Tibial artery (tissue), 4 donors: ENCODE measurements at regions not wholly inside any gene's neighbourhood (a gene's known extent, or its start where the extent isn't known, plus 50 kb on each side); places are given as distances from the start of the nearest gene placed in this dataset.

Experiments
- DNase-seq, 2 donors: peaks; one replicate each; pipeline ENCODE4 v3.0.0-alpha.2; 2019
- H3K27ac ChIP-seq, 2 donors: fragments of 200-600 bp; sonication (generic) in 1 of 2; 1 replicate in 1 of 2; 2 replicates in 1 of 2; pipeline ENCODE4 v1.5.1; 2018 to 2019; ENCODE audit warnings: mild to moderate bottlenecking in 1 of 2
- H3K27me3 ChIP-seq, 2 donors: fragments of 200-600 bp; sonication (generic) in 1 of 2; one replicate each; pipeline versions ENCODE4 v1.5.1 to v1.6.0; 2016 to 2019
- H3K36me3 ChIP-seq, 3 donors: fragments of 200-600 bp; sonication (generic) in 2 of 3; one replicate each; pipeline ENCODE4 v1.5.1; 2016 to 2019; ENCODE audit warnings: mild to moderate bottlenecking in 2 of 3
- H3K4me1 ChIP-seq, 4 donors: fragments of 200-600 bp; sonication (generic) in 2 of 4; 1 replicate in 3 of 4; 2 replicates in 1 of 4; pipeline ENCODE4 v1.5.1; 2016 to 2019
- H3K4me3 ChIP-seq, 2 donors: fragments of 200-600 bp; sonication (generic) in 1 of 2; 1 replicate in 1 of 2; 2 replicates in 1 of 2; pipeline ENCODE4 v1.5.1; 2018 to 2019; ENCODE audit warnings: mild to moderate bottlenecking in 2 of 2
- H3K9me3 ChIP-seq, 3 donors: fragments of 200-600 bp; sonication (generic) in 1 of 3; one replicate each; pipeline ENCODE4 v1.5.1; 2016 to 2019
- CTCF ChIP-seq, 2 experiments: fragments of 200-600 bp in 1 of 2; fragments of 450-650 bp in 1 of 2; IDR thresholded peaks; one replicate each; pipeline ENCODE4 v1.5.1; 2017 to 2019; ENCODE audit warnings: antibody characterized with exemption in 2 of 2, mild to moderate bottlenecking in 1 of 2, moderate library complexity in 1 of 2
- intact Hi-C: fragments of 100-400 bp; cut with DNase I; formaldehyde crosslinking; loops from one replicate; pipeline ENCODE4 v1.15.0; 2023; ENCODE audit warnings: low total_unique reads

GRCh38 chr3:78312851-78313250 lies 1273.0 kb downstream of the ROBO2 start:
- TF ChIP-seq CTCF (IDR thresholded peaks at IDR 0.05), result no peak
- intact Hi-C loops, result no loop called here
- no peaks in the 10 kb centered on the region for H3K27me3 ChIP-seq

GRCh38 chr3:78313332-78313731 lies 1273.4 kb downstream of the ROBO2 start:
- Histone ChIP-seq H3K4me3 (no peak overlapping the region), H3K27me3 (no peaks in the 10 kb centered on the region), H3K4me1 (no peaks in the 10 kb centered on the region), H3K9me3 (no peaks in the 10 kb centered on the region), H3K36me3 (no peaks in the 10 kb centered on the region), H3K27ac (no peak overlapping the region)
- DNase-seq, result no peak
- no peak for TF ChIP-seq CTCF (IDR thresholded peaks at IDR 0.05)
- intact Hi-C loops, result no loop called here

More at GRCh38 chr3:78312851-78313250, 1273.0 kb downstream of the ROBO2 start:
- H3K4me1 ChIP-seq, result no peaks in the 10 kb centered on the region
- no peak overlapping the region for H3K4me3 ChIP-seq
- no peak for DNase-seq
- H3K9me3 ChIP-seq, result no peaks in the 10 kb centered on the region
- H3K36me3 ChIP-seq, result no peaks in the 10 kb centered on the region
- no peak overlapping the region for H3K27ac ChIP-seq

GRCh38 chr3:78314327-78314726 lies 1274.4 kb downstream of the ROBO2 start:
- TF ChIP-seq CTCF (IDR thresholded peaks at IDR 0.05), result no peak
- Histone ChIP-seq H3K4me3 (no peak overlapping the region), H3K36me3 (no peaks in the 10 kb centered on the region), H3K27ac (no peak overlapping the region), H3K4me1 (no peaks in the 10 kb centered on the region), H3K27me3 (no peaks in the 10 kb centered on the region), H3K9me3 (no peaks in the 10 kb centered on the region)
- intact Hi-C loops, result no loop called here
- no peak for DNase-seq

GRCh38 chr3:78317774-78318173 lies 1277.9 kb downstream of the ROBO2 start:
- H3K27me3 ChIP-seq, result no peaks in the 10 kb centered on the region
- TF ChIP-seq CTCF (IDR thresholded peaks at IDR 0.05), result no peak
- no peak overlapping the region for H3K4me3 ChIP-seq
- no peak overlapping the region for H3K27ac ChIP-seq
- H3K36me3 ChIP-seq, result no peaks in the 10 kb centered on the region
- H3K9me3 ChIP-seq, result no peaks in the 10 kb centered on the region
- no peak for DNase-seq
- no peaks in the 10 kb centered on the region for H3K4me1 ChIP-seq
- intact Hi-C loops, result no loop called here

GRCh38 chr3:78322780-78323179 lies 1282.9 kb downstream of the ROBO2 start:
- H3K27ac ChIP-seq, result no peak overlapping the region
- no peak for TF ChIP-seq CTCF (IDR thresholded peaks at IDR 0.05)
- H3K4me3 ChIP-seq, result no peak overlapping the region
- intact Hi-C loops, result no loop called here
- no peaks in the 10 kb centered on the region for H3K9me3 ChIP-seq
- H3K4me1 ChIP-seq, result no peaks in the 10 kb centered on the region
- H3K27me3 ChIP-seq, result no peaks in the 10 kb centered on the region
- H3K36me3 ChIP-seq, result no peaks in the 10 kb centered on the region
- no peak for DNase-seq

GRCh38 chr3:78337801-78338211 lies 1297.9 kb downstream of the ROBO2 start:
- no peaks in the 10 kb centered on the region for H3K36me3 ChIP-seq
- no peak for DNase-seq
- peaks cover 0 to 9% (median 0%) of the 10 kb centered on the region in 4 donors for H3K4me1 ChIP-seq
- H3K27me3 ChIP-seq, result no peaks in the 10 kb centered on the region
- H3K4me3 ChIP-seq, result no peak overlapping the region
- TF ChIP-seq CTCF (IDR thresholded peaks at IDR 0.05), result no peak
- H3K27ac ChIP-seq, result no peak overlapping the region
- intact Hi-C loops, result no loop called here
- no peaks in the 10 kb centered on the region for H3K9me3 ChIP-seq
